GM19239 (cell line): ENCODE measurements at regions not wholly inside any gene's neighbourhood (a gene's known extent, or its start where the extent isn't known, plus 50 kb on each side); places are given as distances from the start of the nearest gene placed in this dataset.

ENCODE experiments used
- DNase-seq: peaks from one replicate; pipeline ENCODE4 v3.0.0; 2011; ENCODE audit warnings: low spot score; ENCODE audit not compliant: insufficient read length
- FAIRE-seq: peaks from 2 replicates; lab custom pipeline; 2011; peaks lifted over from hg19 to GRCh38; lab: Jason Lieb, UNC

GRCh38 chr14:53501361-53502211 lies 348.5 kb upstream of the DDHD1 start:
- DNase-seq (no peak), FAIRE-seq (no peak)

DNA sequence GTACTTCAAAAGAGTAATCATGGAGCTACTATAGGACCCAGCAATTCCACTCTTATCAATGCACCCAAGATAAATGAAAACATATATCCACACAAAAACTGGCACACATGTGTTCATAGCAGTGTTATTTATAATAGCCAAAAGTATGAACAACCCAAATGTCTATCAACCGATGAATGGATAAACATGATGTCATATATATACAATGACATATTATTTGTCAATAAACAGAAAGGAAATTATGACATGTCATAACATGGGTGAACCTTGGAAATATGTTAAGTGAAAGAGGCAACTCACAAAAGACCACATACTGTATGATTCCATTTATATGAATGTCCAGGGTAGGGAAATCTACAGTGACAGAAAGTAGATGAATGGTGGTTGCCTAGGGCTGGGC lies 347.1 kb upstream of the DDHD1 start:
- FAIRE-seq (no peak), DNase-seq (no peak)

DNA sequence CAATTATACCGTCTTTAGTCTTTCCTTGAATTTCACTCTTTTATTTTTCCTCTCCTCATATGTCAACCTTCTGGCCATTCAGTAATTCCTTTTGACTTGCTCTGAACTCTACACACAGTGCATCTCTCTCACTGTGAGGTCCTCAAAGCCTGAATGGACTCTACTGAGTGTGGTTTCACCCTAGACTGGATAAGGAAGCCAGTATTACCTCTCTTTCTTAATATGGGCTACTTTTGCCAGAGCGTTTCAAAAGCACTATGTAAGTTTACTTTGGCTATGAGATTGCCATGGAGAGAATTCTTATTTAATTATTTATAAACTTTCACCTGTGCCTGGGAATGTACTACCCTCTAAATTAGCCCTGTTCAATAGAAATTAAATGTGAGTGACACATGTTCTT lies 343.5 kb upstream of the DDHD1 start:
- DNase-seq (no peak), FAIRE-seq (no peak)

DNA sequence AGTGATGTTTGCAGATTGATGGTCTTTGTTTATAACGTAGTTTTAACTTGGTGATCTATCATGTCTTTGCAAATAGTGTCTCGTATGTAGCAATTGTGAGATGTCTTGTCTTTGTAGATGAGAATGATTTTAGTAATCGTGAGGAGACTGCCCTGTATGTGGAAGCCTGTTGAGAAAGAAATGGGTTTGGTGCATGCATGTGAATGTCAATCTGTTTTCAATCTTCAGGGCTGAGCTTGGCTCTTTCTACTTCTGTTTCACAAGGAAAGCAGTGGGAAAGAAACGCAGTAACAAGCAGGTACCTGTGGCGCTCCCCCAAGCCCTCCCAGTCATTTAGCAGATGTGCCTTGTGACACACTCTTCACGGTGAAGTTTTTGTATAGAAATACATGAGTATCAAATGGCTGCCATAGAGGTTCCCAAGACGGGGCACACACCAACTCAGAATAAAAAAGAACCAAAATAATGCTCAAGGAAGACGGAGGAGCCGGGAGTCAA lies 342.8 kb upstream of the DDHD1 start:
- no peak for DNase-seq
- no peak for FAIRE-seq

- DNase-seq (no peak), FAIRE-seq (no peak)
Observed at GRCh38 chr14:53494587-53494986, 341.5 kb upstream of the DDHD1 start.

- no peak for DNase-seq
- FAIRE-seq = no peak
Observed at GRCh38 chr14:53493860-53494259, 340.7 kb upstream of the DDHD1 start.

DNA sequence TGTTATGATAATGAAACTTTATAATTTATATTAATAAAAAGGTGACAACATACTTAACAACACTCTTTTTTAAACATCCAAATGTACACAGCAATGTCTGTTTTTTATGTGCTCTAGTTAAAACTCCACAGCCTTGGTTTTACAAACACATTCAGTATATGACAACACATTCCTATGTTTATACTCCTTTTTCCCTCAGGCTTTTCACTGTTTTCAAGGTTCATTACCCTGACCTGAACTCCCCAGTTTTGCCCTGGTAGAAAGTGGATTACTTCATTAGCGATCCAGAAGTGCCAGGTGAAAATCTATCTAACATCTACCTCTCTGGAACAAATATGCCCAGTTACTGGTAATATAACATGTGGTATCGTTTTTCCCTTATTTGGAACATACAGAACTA lies 340.2 kb upstream of the DDHD1 start:
- no peak for FAIRE-seq
- no peak for DNase-seq

- FAIRE-seq = no peak
- DNase-seq = no peak
Observed at GRCh38 chr14:53491884-53492277, 338.8 kb upstream of the DDHD1 start.

GRCh38 chr14:53491256-53491883 lies 338.2 kb upstream of the DDHD1 start:
- no peak for FAIRE-seq

GRCh38 chr14:53478174-53478573 lies 325.1 kb upstream of the DDHD1 start:
- FAIRE-seq (no peak), DNase-seq (no peak)

More at GRCh38 chr14:53491256-53491883, 338.2 kb upstream of the DDHD1 start:
- DNase-seq = no peak

- DNase-seq (no peak), FAIRE-seq (no peak)
Observed at GRCh38 chr14:53473480-53473879, 320.4 kb upstream of the DDHD1 start.

- DNase-seq (no peak), FAIRE-seq (no peak)
Observed at GRCh38 chr14:53472306-53472705, 319.2 kb upstream of the DDHD1 start.

DNA sequence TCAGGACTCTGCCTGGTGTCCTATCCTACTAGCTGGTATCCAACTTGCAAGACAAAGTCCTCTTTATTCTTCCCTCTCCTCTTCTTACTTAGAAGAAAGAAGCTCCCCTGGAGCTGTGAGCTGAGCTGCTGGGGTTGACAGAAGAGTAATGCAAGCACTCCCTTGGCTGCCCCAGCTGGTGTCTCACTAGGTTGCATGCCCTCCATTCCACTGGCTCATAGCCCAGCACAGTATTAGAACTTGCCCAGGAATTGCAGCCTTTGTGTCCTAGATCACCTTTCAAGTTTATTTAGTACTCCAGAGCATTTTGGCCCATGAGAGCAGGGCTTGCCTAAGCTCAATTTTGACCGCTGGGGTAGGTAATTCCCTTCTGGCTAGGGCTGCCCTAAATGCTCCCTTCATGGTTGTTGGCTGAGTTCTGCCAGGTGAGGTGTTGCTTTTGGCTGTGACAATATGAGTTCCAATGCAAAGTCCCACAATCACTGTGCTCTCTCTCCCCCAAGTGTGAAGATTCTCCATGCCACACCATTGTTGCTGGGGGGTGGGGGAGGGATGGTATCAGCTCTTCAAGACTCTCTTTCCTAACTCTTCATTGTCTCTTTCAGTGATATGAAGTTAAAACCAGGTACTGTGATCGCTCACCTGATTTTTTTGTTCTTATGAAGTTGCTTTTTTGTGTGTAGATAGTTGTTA lies 317.4 kb upstream of the DDHD1 start:
- DNase-seq = no peak
- no peak for FAIRE-seq

DNA sequence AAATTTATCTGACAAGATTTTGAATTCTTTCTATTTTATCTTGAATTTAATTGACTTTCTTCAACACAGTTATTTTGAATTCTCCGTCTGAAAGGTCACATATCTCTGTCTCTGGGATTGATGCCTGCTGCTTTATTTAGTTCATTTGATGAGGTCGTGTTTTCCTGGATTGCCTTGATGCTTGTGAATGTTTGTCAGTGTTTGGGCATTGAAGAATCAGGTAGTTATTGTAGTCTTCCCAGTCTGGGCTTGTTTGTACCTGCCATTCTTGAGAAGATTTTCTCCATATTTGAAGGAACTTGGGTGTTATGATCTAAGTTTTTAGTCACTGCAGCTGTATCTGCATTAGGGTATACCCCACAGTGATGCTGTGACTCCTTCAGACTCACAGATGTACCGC lies 315.8 kb upstream of the DDHD1 start:
- DNase-seq = no peak
- FAIRE-seq = no peak

DNA sequence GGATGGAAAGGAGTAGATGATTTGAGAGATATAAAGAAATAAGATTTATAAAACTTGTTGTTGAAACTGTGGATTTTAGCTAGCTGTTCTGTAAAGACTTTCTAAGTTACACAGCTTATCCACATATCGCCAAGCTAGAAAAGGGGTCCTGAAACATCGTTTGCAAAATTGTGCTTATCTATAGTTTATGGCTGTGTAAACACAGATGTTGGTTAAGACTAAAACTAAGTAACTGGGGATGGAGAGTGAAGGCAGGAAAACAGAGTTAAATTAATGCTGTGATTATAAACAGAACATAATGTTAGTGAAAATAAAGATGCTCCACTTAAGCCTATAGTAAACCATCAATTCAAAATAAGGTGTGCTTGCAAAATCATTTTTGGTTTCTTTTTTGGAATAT lies 311.3 kb upstream of the DDHD1 start:
- no peak for FAIRE-seq

DNA sequence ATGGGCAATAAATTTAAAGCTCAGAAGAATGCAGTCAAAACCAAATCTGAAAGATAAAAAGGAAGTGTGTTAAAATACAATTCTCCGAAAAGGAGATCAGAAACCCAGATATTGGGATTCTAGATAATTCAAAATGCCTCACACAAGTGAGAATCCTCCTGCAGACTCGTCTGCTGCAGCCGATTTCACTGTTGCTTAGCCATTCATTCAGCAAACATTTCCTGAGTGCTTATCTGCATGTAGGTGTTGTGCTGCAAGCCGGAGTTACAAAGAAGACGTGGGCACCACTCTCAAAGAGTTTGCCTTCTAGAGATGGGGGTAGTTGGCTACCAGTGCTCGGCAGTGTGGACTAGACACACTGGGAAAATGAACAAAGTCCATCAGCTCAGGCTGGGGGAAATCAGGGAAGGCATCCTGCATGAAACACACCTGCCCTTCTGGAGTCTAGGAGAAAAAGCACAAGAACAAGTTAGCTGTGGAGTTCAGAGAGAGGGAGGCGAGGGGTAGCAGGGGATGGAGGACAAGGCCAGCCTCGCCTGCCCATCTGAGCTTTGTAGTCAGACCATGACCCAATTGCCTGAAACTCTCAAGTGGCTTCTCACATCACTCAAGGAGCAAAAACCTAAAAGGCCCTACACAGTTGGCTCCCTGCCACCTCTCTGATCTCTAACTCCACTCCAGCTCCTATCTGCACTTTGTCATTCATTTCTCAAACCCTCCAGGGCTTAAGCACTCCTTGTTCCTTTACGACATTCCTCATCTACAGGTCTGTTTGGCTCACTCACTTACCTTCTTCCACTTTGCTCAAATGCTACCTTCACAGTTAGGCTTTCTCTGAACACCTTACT lies 310.0 kb upstream of the DDHD1 start:
- no peak for FAIRE-seq
- DNase-seq = no peak

More for the DNA sequence above, 311.3 kb upstream of the DDHD1 start:
- DNase-seq = no peak

DNA sequence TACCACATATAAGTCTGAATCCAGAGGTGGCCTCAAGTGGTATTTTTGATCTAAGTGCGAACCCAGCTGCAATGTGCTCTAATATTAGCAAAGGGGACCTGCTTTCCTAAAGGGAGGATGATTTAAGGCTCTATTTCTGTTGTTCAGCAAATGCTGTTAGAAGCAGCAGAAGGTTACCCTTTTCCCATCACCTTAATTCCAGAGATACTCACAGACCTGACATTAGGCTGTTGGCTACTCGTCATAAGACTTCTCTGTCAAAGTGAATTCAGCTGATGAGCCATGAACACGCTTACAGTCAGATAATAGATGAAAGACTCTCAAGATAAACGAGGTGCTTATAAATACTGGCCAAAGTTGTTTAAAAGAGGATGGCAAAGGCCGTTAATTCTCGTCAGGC lies 308.7 kb upstream of the DDHD1 start:
- FAIRE-seq = no peak
- DNase-seq = no peak

GRCh38 chr14:53460544-53460943 lies 307.4 kb upstream of the DDHD1 start:
- FAIRE-seq (no peak), DNase-seq (no peak)

DNA sequence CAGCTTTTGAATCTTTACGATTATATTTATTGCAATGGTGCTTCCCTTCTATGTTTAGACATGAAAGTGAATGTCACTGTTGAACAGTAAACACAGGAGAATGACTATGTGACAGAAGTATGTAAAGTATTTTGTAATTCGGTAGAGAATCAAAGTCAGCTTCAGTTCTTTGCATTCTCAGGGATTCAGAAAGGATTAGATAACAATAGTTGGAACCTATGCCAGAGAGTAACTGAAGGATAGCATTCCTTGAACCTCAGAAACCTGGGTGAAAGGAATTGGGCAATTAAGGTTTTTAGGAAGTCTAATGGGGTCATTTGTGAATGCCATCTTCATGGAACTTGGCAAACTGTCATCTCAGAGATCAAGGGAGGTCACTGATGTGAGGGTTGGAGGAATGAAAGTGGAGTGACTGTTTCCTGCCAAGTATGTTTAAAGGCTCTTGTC lies 305.3 kb upstream of the DDHD1 start:
- no peak for FAIRE-seq
- no peak for DNase-seq

- DNase-seq (no peak), FAIRE-seq (no peak)
Observed at GRCh38 chr14:53456931-53457330, 303.8 kb upstream of the DDHD1 start.
